H9 (cell line): ENCODE measurements at regions not wholly inside any gene's neighbourhood (a gene's known extent, or its start where the extent isn't known, plus 50 kb on each side); places are given as distances from the start of the nearest gene placed in this dataset.

Experiments
- DNase-seq: peaks from one replicate; pipeline ENCODE4 v3.0.0-alpha.2; 2017
- H2AFZ ChIP-seq: one replicate; pipeline ENCODE4 v1.6.1; 2013; ENCODE audit warnings: mild to moderate bottlenecking, low read length, control low read depth, moderate library complexity
- H2AK5ac ChIP-seq: 2 replicates; pipeline ENCODE4 v1.6.1; 2013; ENCODE audit warnings: low read length, control low read depth, mixed read lengths; ENCODE audit not compliant: insufficient read length
- H2BK120ac ChIP-seq: one replicate; pipeline ENCODE4 v1.6.1; 2013; ENCODE audit warnings: low read depth, mild to moderate bottlenecking, low read length, control low read depth, inconsistent platforms; ENCODE audit not compliant: poor library complexity, severe bottlenecking
- H2BK12ac ChIP-seq: 2 replicates; pipeline ENCODE4 v1.6.1; 2013; ENCODE audit warnings: low read length, control low read depth, mixed read lengths, low read depth; ENCODE audit not compliant: insufficient read length
- H2BK15ac ChIP-seq: 2 replicates; pipeline ENCODE4 v1.6.1; 2013; ENCODE audit warnings: low read depth, low read length, control low read depth
- H2BK20ac ChIP-seq: one replicate; pipeline ENCODE4 v1.6.1; 2013; ENCODE audit warnings: low read depth, mild to moderate bottlenecking, low read length, control low read depth, inconsistent platforms; ENCODE audit not compliant: poor library complexity, severe bottlenecking
- H2BK5ac ChIP-seq: 2 replicates; pipeline ENCODE4 v1.6.1; 2013; ENCODE audit warnings: low read length, control low read depth, mixed read lengths; ENCODE audit not compliant: insufficient read length
- H3K14ac ChIP-seq: 2 replicates; pipeline ENCODE4 v1.6.1; 2013; ENCODE audit warnings: low read length, control low read depth; ENCODE audit not compliant: insufficient read depth
- H3K18ac ChIP-seq: 2 replicates; pipeline ENCODE4 v1.6.1; 2013; ENCODE audit warnings: low read depth, mild to moderate bottlenecking, mixed read lengths, low read length, control low read depth; ENCODE audit not compliant: insufficient read length
- H3K23ac ChIP-seq: 2 replicates; pipeline ENCODE4 v1.6.1; 2013; ENCODE audit warnings: low read length, control low read depth, mixed read lengths, low read depth; ENCODE audit not compliant: insufficient read length
- H3K23me2 ChIP-seq: 2 replicates; pipeline ENCODE4 v1.6.1; 2013; ENCODE audit warnings: low read depth, mild to moderate bottlenecking, mixed read lengths, low read length, control low read depth; ENCODE audit not compliant: insufficient read length, poor library complexity, severe bottlenecking
- H3K27ac ChIP-seq: 2 replicates; pipeline ENCODE4 v1.5.1; 2013; ENCODE audit warnings: low read length, control low read depth, mixed read lengths, low read depth; ENCODE audit not compliant: insufficient read length
- H3K27me3 ChIP-seq: 2 replicates; pipeline ENCODE4 v1.6.1; 2013; ENCODE audit warnings: low read length, control low read depth, inconsistent platforms; ENCODE audit not compliant: insufficient read depth
- H3K4ac ChIP-seq: 2 replicates; pipeline ENCODE4 v1.6.1; 2013; ENCODE audit warnings: low read depth, mild to moderate bottlenecking, control low read depth, inconsistent platforms, low read length, moderate library complexity
- H3K4me1 ChIP-seq: 2 replicates; pipeline ENCODE4 v1.6.1; 2013; ENCODE audit warnings: low read length, control low read depth, inconsistent platforms; ENCODE audit not compliant: insufficient read depth
- H3K4me2 ChIP-seq: 2 replicates; pipeline ENCODE4 v1.6.1; 2013; ENCODE audit warnings: low read length, control low read depth, mixed read lengths; ENCODE audit not compliant: insufficient read length, insufficient read depth
- H3K56ac ChIP-seq: 2 replicates; pipeline ENCODE4 v1.6.1; 2013; ENCODE audit warnings: low read depth, mild to moderate bottlenecking, mixed read lengths, low read length, control low read depth; ENCODE audit not compliant: insufficient read length
- H3K79me1 ChIP-seq: 2 replicates; pipeline ENCODE4 v1.6.1; 2013; ENCODE audit warnings: low read depth, mild to moderate bottlenecking, moderate library complexity, low read length, control low read depth, inconsistent platforms; ENCODE audit not compliant: insufficient read depth, poor library complexity, severe bottlenecking
- H3K79me2 ChIP-seq: 2 replicates; pipeline ENCODE4 v1.6.1; 2013; ENCODE audit warnings: low read length, control low read depth, inconsistent platforms; ENCODE audit not compliant: insufficient read depth
- H3K9ac ChIP-seq: 2 replicates; pipeline ENCODE4 v1.6.1; 2013; ENCODE audit warnings: low read length, control low read depth, mixed read lengths; ENCODE audit not compliant: insufficient read length; ENCODE audit errors: extremely low read depth
- H3K9me3 ChIP-seq: one replicate; pipeline ENCODE4 v1.6.1; 2013; ENCODE audit warnings: low read depth, low read length, inconsistent platforms; ENCODE audit not compliant: control insufficient read depth
- H3T11ph ChIP-seq: one replicate; pipeline ENCODE4 v1.6.1; 2013; ENCODE audit warnings: mild to moderate bottlenecking, low read length, control low read depth, inconsistent platforms
- H4K20me1 ChIP-seq: one replicate; pipeline ENCODE4 v1.6.1; 2013; ENCODE audit not compliant: control insufficient read depth, insufficient read length, insufficient read depth
- H4K5ac ChIP-seq: 2 replicates; pipeline ENCODE4 v1.6.1; 2013; ENCODE audit warnings: low read depth, mild to moderate bottlenecking, mixed read lengths, low read length, control low read depth; ENCODE audit not compliant: insufficient read length
- H4K8ac ChIP-seq: replicated peaks from 2 replicates; pipeline ENCODE4 v1.6.1; 2013; ENCODE audit warnings: low read length, control low read depth, mixed read lengths, low read depth; ENCODE audit not compliant: insufficient read length
- H4K91ac ChIP-seq: 2 replicates; pipeline ENCODE4 v1.6.1; 2013; ENCODE audit warnings: low read depth, mild to moderate bottlenecking, moderate library complexity, mixed read lengths, low read length, control low read depth; ENCODE audit not compliant: insufficient read length
- H3K27ac Mint-ChIP-seq, 3 experiments: 2 replicates in 2 of 3; 3 replicates in 1 of 3; pipeline ENCODE4 v1.8.0; 2020 to 2021; ENCODE audit warnings: mixed read lengths in 3 of 3, mild to moderate bottlenecking in 1 of 3, moderate library complexity in 1 of 3
- H3K27me3 Mint-ChIP-seq: 2 replicates; pipeline ENCODE4 v1.8.0; 2021; ENCODE audit warnings: low read depth, mild to moderate bottlenecking, moderate library complexity, mixed read lengths
- H3K36me3 Mint-ChIP-seq, 3 experiments: 2 replicates in 2 of 3; 3 replicates in 1 of 3; pipeline ENCODE4 v1.8.0; 2020 to 2021; ENCODE audit warnings: low read depth in 3 of 3, mixed read lengths in 3 of 3; ENCODE audit not compliant: insufficient read depth in 1 of 3
- H3K4me1 Mint-ChIP-seq, 2 experiments: 2 replicates each; pipeline ENCODE4 v1.8.0; 2020; ENCODE audit warnings: mixed read lengths in 2 of 2
- H3K4me3 Mint-ChIP-seq, 2 experiments: 2 replicates in 1 of 2; 3 replicates in 1 of 2; pipeline ENCODE4 v1.8.0; 2020 to 2021; ENCODE audit warnings: mild to moderate bottlenecking in 2 of 2, mixed read lengths in 2 of 2, moderate library complexity in 1 of 2
- H3K9me3 Mint-ChIP-seq, 2 experiments: 2 replicates in 1 of 2; 3 replicates in 1 of 2; pipeline ENCODE4 v1.8.0; 2020; ENCODE audit warnings: mild to moderate bottlenecking in 2 of 2, mixed read lengths in 2 of 2, moderate library complexity in 1 of 2
- CTCF ChIP-seq: fragments of 200-600 bp; sonication (generic); conservative IDR thresholded peaks from 3 replicates; pipeline ENCODE4 v1.8.0; 2021; ENCODE audit warnings: antibody characterized with exemption, mild to moderate bottlenecking
- WGBS: extraction: QIAGEN DNeasy Blood & Tissue Kit; methylation state at CpG from one replicate; pipeline ENCODE4 v1.1.7; 2013; ENCODE audit warnings: missing lambda C conversion rate, low lambda C conversion rate, mixed read lengths; ENCODE audit not compliant: insufficient read length; ENCODE audit errors: extremely low coverage; 5-methylcytosine and 5-hydroxymethylcytosine counted together

- H3K9ac ChIP-seq: no peak overlapping the region
- H3K27me3 ChIP-seq: no peaks in the 10 kb centered on the region
- no peaks in the 10 kb centered on the region for H3K9me3 ChIP-seq
- no peak overlapping the region for H2BK15ac ChIP-seq
- no peak overlapping the region for H3K18ac ChIP-seq
- H3K23me2 ChIP-seq: no peaks in the 10 kb centered on the region
- no peak overlapping the region for H2BK20ac ChIP-seq
- no peak overlapping the region for H4K5ac ChIP-seq
- H4K20me1 ChIP-seq: no peaks in the 10 kb centered on the region
- H2AK5ac ChIP-seq: no peak overlapping the region
- H3K36me3 Mint-ChIP-seq: peaks cover 2 to 7% (median 4%) of the 10 kb centered on the region in 3 experiments; a peak in 4 of 7 replicates
- no peak overlapping the region for H3K23ac ChIP-seq
- H2BK12ac ChIP-seq: no peak overlapping the region
- no peaks in the 10 kb centered on the region for H3K4me1 ChIP-seq
- peaks cover 8 to 12% of the 10 kb centered on the region in 2 experiments for H3K9me3 Mint-ChIP-seq
- no peak overlapping the region for H3T11ph ChIP-seq
- no CpG with 5 or more reads among the region's 11 CpGs for WGBS
- H3K4me1 Mint-ChIP-seq: peaks cover 0 to 6% of the 10 kb centered on the region in 2 experiments; a peak in 2 of 4 replicates
- no peaks in the 10 kb centered on the region for H3K79me1 ChIP-seq
- no peak overlapping the region for H2BK5ac ChIP-seq
- H3K27me3 Mint-ChIP-seq: peaks cover 4% of the 10 kb centered on the region; the same call in 1 of the 2 replicates
- H3K4me3 Mint-ChIP-seq: no peak overlapping the region
- no peak overlapping the region for H2BK120ac ChIP-seq
- no peak overlapping the region for H3K14ac ChIP-seq
- no peak overlapping the region for H4K8ac ChIP-seq
- H3K27ac Mint-ChIP-seq: no peak overlapping the region; a peak in 1 of 7 replicates
- no peak for TF ChIP-seq CTCF
- no peak for DNase-seq
- H3K56ac ChIP-seq: no peak overlapping the region
- no peaks in the 10 kb centered on the region for H3K79me2 ChIP-seq
- no peak overlapping the region for H2AFZ ChIP-seq
- H3K4me2 ChIP-seq: no peak overlapping the region
- no peak overlapping the region for H3K4ac ChIP-seq
- H3K27ac ChIP-seq: no peak overlapping the region
- H4K91ac ChIP-seq: no peak overlapping the region
Observed at GRCh38 chr17:78301821-78302213, 58.1 kb downstream of the SOCS3 start.
